ENCODE measurements at regions not wholly inside any gene's neighbourhood (a gene's known extent, or its start where the extent isn't known, plus 50 kb on each side); places are given as distances from the start of the nearest gene placed in this dataset.
A peak's percentile ranks its signal among the peaks of the same experiment; 100 is the strongest.

- Histone ChIP-seq H3K4me1 (ENCODE audit: insufficient read depth, low read length) (no peaks in the 10 kb centered on the region), H3K9me3 (ENCODE audit: insufficient read depth, low read length, severe bottlenecking) (no peaks in the 10 kb centered on the region), H3K27me3 (ENCODE audit: insufficient read depth, low read length, poor library complexity) (no peaks in the 10 kb centered on the region), H2AFZ (ENCODE audit: low read depth, low read length) (no peak overlapping the region), H3K79me2 (ENCODE audit: insufficient read depth, low read length) (no peaks in the 10 kb centered on the region), H4K20me1 (ENCODE audit: insufficient read depth, low read length) (no peaks in the 10 kb centered on the region), H3K36me3 (ENCODE audit: insufficient read depth, low read length) (no peaks in the 10 kb centered on the region), H3K9ac (ENCODE audit: low read depth, low read length) (no peak overlapping the region), H3K27ac (ENCODE audit: low read length) (no peak overlapping the region), H3K4me2 (ENCODE audit: insufficient read depth, low read length) (no peak overlapping the region), H3K4me3 (ENCODE audit: low read depth in 1 of 2, low read length in 2 of 2) (no peak overlapping the region)
- TF ChIP-seq EZH2 (IDR thresholded peaks at IDR 0.05; ENCODE audit: borderline replicate concordance, low read depth, low read length, severe bottlenecking): no peak
- no peak for TF ChIP-seq CTCF (IDR thresholded peaks at IDR 0.05; ENCODE audit: borderline replicate concordance, extremely low read depth, low read length, poor library complexity, severe bottlenecking)
- ATAC-seq (ENCODE audit: insufficient read depth, low read depth) (no peak), DNase-seq (no peak)
Measured at GRCh38 chr10:21279217-21279575, 246.3 kb downstream of the SKIDA1 start.

GRCh38 chr10:21278491-21279216 is 246.8 kb downstream of the SKIDA1 start:
- H3K27ac ChIP-seq (ENCODE audit: low read length): no peak overlapping the region
- H3K27me3 ChIP-seq (ENCODE audit: insufficient read depth, low read length, poor library complexity): no peaks in the 10 kb centered on the region
- TF ChIP-seq EZH2 (IDR thresholded peaks at IDR 0.05; ENCODE audit: borderline replicate concordance, low read depth, low read length, severe bottlenecking) (no peak), CTCF (IDR thresholded peaks at IDR 0.05; ENCODE audit: borderline replicate concordance, extremely low read depth, low read length, poor library complexity, severe bottlenecking) (peak; percentile 70)
- DNase-seq (peak; percentile 66), ATAC-seq (ENCODE audit: insufficient read depth, low read depth) (peak; percentile 80; the same call in 2 of the 3 replicates)
- H3K4me3 ChIP-seq (ENCODE audit: low read depth in 1 of 2, low read length in 2 of 2): no peak overlapping the region
- no peaks in the 10 kb centered on the region for H3K4me1 ChIP-seq (ENCODE audit: insufficient read depth, low read length)
- H3K4me2 ChIP-seq (ENCODE audit: insufficient read depth, low read length): no peak overlapping the region
- no peak overlapping the region for H3K9ac ChIP-seq (ENCODE audit: low read depth, low read length)
- no peaks in the 10 kb centered on the region for H4K20me1 ChIP-seq (ENCODE audit: insufficient read depth, low read length)
- H3K79me2 ChIP-seq (ENCODE audit: insufficient read depth, low read length): no peaks in the 10 kb centered on the region
- no peaks in the 10 kb centered on the region for H3K9me3 ChIP-seq (ENCODE audit: insufficient read depth, low read length, severe bottlenecking)
- H3K36me3 ChIP-seq (ENCODE audit: insufficient read depth, low read length): no peaks in the 10 kb centered on the region
- no peak overlapping the region for H2AFZ ChIP-seq (ENCODE audit: low read depth, low read length)

- H3K4me3 ChIP-seq (ENCODE audit: low read depth in 1 of 2, low read length in 2 of 2): no peak overlapping the region
- no peaks in the 10 kb centered on the region for H3K27me3 ChIP-seq (ENCODE audit: insufficient read depth, low read length, poor library complexity)
- H3K4me1 ChIP-seq (ENCODE audit: insufficient read depth, low read length): no peaks in the 10 kb centered on the region
- no peaks in the 10 kb centered on the region for H3K79me2 ChIP-seq (ENCODE audit: insufficient read depth, low read length)
- ATAC-seq (ENCODE audit: insufficient read depth, low read depth) (no peak), DNase-seq (no peak)
- H3K36me3 ChIP-seq (ENCODE audit: insufficient read depth, low read length): no peaks in the 10 kb centered on the region
- no peak overlapping the region for H3K4me2 ChIP-seq (ENCODE audit: insufficient read depth, low read length)
- H3K27ac ChIP-seq (ENCODE audit: low read length): no peak overlapping the region
- H3K9ac ChIP-seq (ENCODE audit: low read depth, low read length): no peak overlapping the region
- H2AFZ ChIP-seq (ENCODE audit: low read depth, low read length): no peak overlapping the region
- no peaks in the 10 kb centered on the region for H3K9me3 ChIP-seq (ENCODE audit: insufficient read depth, low read length, severe bottlenecking)
- no peak for TF ChIP-seq EZH2 (IDR thresholded peaks at IDR 0.05; ENCODE audit: borderline replicate concordance, low read depth, low read length, severe bottlenecking)
- TF ChIP-seq CTCF (IDR thresholded peaks at IDR 0.05; ENCODE audit: borderline replicate concordance, extremely low read depth, low read length, poor library complexity, severe bottlenecking): no peak
- no peaks in the 10 kb centered on the region for H4K20me1 ChIP-seq (ENCODE audit: insufficient read depth, low read length)
Measured at GRCh38 chr10:21273400-21273968, 252.0 kb downstream of the SKIDA1 start.

Measured in DND-41 (cell line).